ENCODE measurements at regions not wholly inside any gene's neighbourhood (a gene's known extent, or its start where the extent isn't known, plus 50 kb on each side); places are given as distances from the start of the nearest gene placed in this dataset.

GRCh38 chr2:106629981-106630380 is 142.8 kb downstream of the CD8B2 start:
- H3K9ac ChIP-seq (ENCODE audit: low read depth, low read length, poor library complexity, severe bottlenecking): no peak overlapping the region
- no peaks in the 10 kb centered on the region for H4K20me1 ChIP-seq (ENCODE audit: insufficient read depth, low read length, poor library complexity, severe bottlenecking)
- no peaks in the 10 kb centered on the region for H3K79me2 ChIP-seq (ENCODE audit: insufficient read depth, low read length)
- no peaks in the 10 kb centered on the region for H3K4me1 ChIP-seq (ENCODE audit: insufficient read depth, low read length, poor library complexity, severe bottlenecking)
- H3K4me3 ChIP-seq (ENCODE audit: low read length, poor library complexity, severe bottlenecking): no peak overlapping the region
- no peaks in the 10 kb centered on the region for H3K27me3 ChIP-seq (ENCODE audit: insufficient read depth, low read length, poor library complexity, severe bottlenecking)
- TF ChIP-seq CTCF (conservative IDR thresholded peaks at IDR 0.05; ENCODE audit: low read length) (no peak), EZH2phosphoT487 (IDR thresholded peaks at IDR 0.05; ENCODE audit: borderline replicate concordance) (no peak)
- H3K9me3 ChIP-seq (ENCODE audit: insufficient read depth, low read depth, low read length): peaks cover 8% of the 10 kb centered on the region; the same call in 1 of the 2 replicates
- H3F3A ChIP-seq (ENCODE audit: low read depth): no peaks in the 10 kb centered on the region
- no peak overlapping the region for H2AFZ ChIP-seq (ENCODE audit: low read length)
- H3K36me3 ChIP-seq (ENCODE audit: insufficient read depth, low read length): no peaks in the 10 kb centered on the region
- H3K4me2 ChIP-seq (ENCODE audit: low read depth, low read length, poor library complexity, severe bottlenecking): no peak overlapping the region
- no peaks in the 10 kb centered on the region for H3K9me2 ChIP-seq (replicated peaks; ENCODE audit: low read depth, low read length)

GRCh38 chr2:106631281-106631680 is 144.1 kb downstream of the CD8B2 start:
- TF ChIP-seq EZH2phosphoT487 (IDR thresholded peaks at IDR 0.05; ENCODE audit: borderline replicate concordance) (no peak), CTCF (conservative IDR thresholded peaks at IDR 0.05; ENCODE audit: low read length) (no peak)
- Histone ChIP-seq H3K9me3 (ENCODE audit: insufficient read depth, low read depth, low read length) (peaks cover 8% of the 10 kb centered on the region; the same call in 1 of the 2 replicates), H3K4me2 (ENCODE audit: low read depth, low read length, poor library complexity, severe bottlenecking) (no peak overlapping the region), H4K20me1 (ENCODE audit: insufficient read depth, low read length, poor library complexity, severe bottlenecking) (no peaks in the 10 kb centered on the region), H3K27me3 (ENCODE audit: insufficient read depth, low read length, poor library complexity, severe bottlenecking) (no peaks in the 10 kb centered on the region), H3K36me3 (ENCODE audit: insufficient read depth, low read length) (no peaks in the 10 kb centered on the region), H3K4me3 (ENCODE audit: low read length, poor library complexity, severe bottlenecking) (no peak overlapping the region), H3K4me1 (ENCODE audit: insufficient read depth, low read length, poor library complexity, severe bottlenecking) (no peaks in the 10 kb centered on the region), H3F3A (ENCODE audit: low read depth) (no peaks in the 10 kb centered on the region), H3K79me2 (ENCODE audit: insufficient read depth, low read length) (no peaks in the 10 kb centered on the region), H3K9ac (ENCODE audit: low read depth, low read length, poor library complexity, severe bottlenecking) (no peak overlapping the region), H3K9me2 (replicated peaks; ENCODE audit: low read depth, low read length) (no peaks in the 10 kb centered on the region), H2AFZ (ENCODE audit: low read length) (no peak overlapping the region)

GRCh38 chr2:106638043-106638442 is 150.9 kb downstream of the CD8B2 start:
- Histone ChIP-seq H3K36me3 (ENCODE audit: insufficient read depth, low read length) (no peaks in the 10 kb centered on the region), H3F3A (ENCODE audit: low read depth) (no peaks in the 10 kb centered on the region), H3K4me2 (ENCODE audit: low read depth, low read length, poor library complexity, severe bottlenecking) (no peak overlapping the region), H3K4me3 (ENCODE audit: low read length, poor library complexity, severe bottlenecking) (no peak overlapping the region), H4K20me1 (ENCODE audit: insufficient read depth, low read length, poor library complexity, severe bottlenecking) (no peaks in the 10 kb centered on the region), H3K79me2 (ENCODE audit: insufficient read depth, low read length) (no peaks in the 10 kb centered on the region), H3K9me2 (replicated peaks; ENCODE audit: low read depth, low read length) (no peaks in the 10 kb centered on the region), H3K4me1 (ENCODE audit: insufficient read depth, low read length, poor library complexity, severe bottlenecking) (no peaks in the 10 kb centered on the region), H3K9ac (ENCODE audit: low read depth, low read length, poor library complexity, severe bottlenecking) (no peak overlapping the region), H3K9me3 (ENCODE audit: insufficient read depth, low read depth, low read length) (no peaks in the 10 kb centered on the region), H3K27me3 (ENCODE audit: insufficient read depth, low read length, poor library complexity, severe bottlenecking) (no peaks in the 10 kb centered on the region), H2AFZ (ENCODE audit: low read length) (no peak overlapping the region)
- TF ChIP-seq EZH2phosphoT487 (IDR thresholded peaks at IDR 0.05; ENCODE audit: borderline replicate concordance) (no peak), CTCF (conservative IDR thresholded peaks at IDR 0.05; ENCODE audit: low read length) (peak; percentile 65)

Data from Loucy (cell line).